Activated gamma-delta T cell treated with Interleukin-2 at 50 U/mL for 16 hours (primary cell): ENCODE measurements at regions not wholly inside any gene's neighbourhood (a gene's known extent, or its start where the extent isn't known, plus 50 kb on each side); places are given as distances from the start of the nearest gene placed in this dataset.
"Not testable (repeated sequence)": the region's sequence is repeated elsewhere in the genome, so short reads cannot be mapped to it uniquely, and the experiment has no call there.

ENCODE experiments used
- DNase-seq: peaks from one replicate; pipeline ENCODE4 v3.0.0-alpha.2; 2020

DNA sequence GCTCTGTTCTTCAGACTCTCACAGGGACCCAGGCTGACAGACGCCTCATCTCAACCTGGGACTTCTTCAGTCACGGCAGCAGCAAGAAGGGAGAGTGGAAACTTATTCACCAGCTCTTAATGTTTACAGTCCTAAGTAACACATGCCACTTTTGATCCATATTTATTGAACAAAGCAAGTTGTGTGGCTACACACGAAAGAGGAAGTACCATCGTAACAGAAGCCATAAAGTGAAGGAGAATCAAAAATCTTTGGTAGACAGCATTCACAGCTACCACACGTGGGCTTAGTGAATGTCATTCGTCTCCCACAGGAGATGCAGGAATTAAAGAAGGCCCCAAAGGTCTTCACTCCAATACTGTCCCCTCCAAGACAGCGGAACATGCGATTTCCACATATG is 582.6 kb downstream of the CETN3 start:
- no peak for DNase-seq

- DNase-seq: no peak
These were observed 586.5 kb downstream of the CETN3 start for GRCh38 chr5:89823046-89823445.

GRCh38 chr5:89817841-89818240 is 591.7 kb downstream of the CETN3 start:
- DNase-seq: no peak

GRCh38 chr5:89816038-89816437 is 593.5 kb downstream of the CETN3 start:
- DNase-seq: no peak

- DNase-seq: not testable (repeated sequence)
These were observed 608.8 kb downstream of the CETN3 start for GRCh38 chr5:89800735-89801134.

DNA sequence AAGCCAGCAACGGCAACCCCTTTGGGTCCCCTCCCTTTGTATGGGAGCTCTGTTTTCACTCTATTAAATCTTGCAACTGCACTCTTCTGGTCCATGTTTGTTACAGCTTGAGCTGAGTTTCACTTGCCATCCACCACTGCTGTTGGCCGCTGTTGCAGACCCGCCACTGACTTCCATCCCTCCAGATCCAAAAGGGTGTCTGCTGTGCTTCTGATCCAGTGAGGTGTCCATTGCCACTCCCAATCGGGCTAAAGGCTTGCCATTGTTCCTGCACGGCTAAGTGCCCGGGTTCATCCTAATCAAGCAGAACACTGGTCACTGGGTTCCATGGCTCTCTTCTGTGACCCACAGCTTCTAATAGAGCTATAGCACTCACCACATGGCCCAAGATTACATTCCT is 615.1 kb downstream of the CETN3 start:
- not testable (repeated sequence) for DNase-seq

DNA sequence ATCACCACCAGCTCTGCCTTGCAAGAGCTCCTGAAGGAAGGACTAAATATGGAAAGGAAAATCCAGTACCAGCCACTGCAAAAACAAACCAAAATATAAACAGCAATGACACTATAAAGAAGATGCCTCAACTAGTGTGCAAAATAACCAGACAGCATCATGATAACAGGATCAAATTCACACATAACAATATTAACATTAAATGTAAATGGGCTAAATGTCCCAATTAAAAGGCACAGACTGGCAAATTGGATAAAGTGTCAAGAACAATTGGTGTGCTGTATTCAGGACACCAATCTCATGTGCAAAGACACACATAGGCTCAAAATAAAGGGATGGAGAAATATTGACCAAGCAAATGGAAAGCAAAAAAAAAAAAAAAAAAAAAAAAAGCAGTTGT is 629.8 kb downstream of the CETN3 start:
- DNase-seq: not testable (repeated sequence)

GRCh38 chr5:89777758-89778157 is 631.8 kb downstream of the CETN3 start:
- DNase-seq: no peak

DNA sequence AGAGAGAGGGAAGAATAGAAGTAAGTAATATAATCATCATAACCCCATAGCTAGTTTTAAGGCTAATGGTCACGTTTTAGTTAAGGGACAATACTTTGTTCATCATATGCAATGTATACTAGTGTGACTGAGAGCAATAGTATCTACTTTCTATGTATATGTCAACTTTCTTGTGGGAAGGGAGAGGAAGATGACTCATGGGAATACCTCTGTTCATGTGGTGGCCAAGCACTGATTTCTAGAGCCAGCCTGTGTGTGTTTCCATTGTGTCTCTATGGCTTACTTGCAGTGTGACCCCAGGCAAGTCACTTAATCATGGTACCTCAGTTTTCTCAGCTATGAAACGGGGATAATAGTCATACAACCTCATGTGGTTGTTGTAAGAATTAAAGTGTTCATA is 639.6 kb downstream of the CETN3 start:
- no peak for DNase-seq

DNA sequence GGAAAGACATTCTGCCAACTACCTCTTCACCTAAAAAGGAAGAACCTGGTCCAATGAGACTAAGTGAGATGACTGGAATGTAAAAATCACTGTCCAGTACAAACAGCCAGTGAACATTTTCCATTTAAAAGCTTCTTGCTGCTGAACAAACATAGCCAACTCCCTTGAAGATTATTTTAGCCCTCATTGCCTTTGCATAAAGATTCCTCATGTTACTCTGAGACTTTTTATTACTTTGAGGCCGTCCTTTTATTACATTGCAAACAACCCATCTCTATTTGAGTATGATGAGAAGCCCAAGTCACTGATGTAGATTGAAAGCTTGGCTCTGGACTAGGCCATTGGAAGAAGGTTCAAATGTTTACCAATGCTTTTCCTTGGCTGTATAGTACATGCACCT is 649.8 kb downstream of the CETN3 start:
- no peak for DNase-seq

DNA sequence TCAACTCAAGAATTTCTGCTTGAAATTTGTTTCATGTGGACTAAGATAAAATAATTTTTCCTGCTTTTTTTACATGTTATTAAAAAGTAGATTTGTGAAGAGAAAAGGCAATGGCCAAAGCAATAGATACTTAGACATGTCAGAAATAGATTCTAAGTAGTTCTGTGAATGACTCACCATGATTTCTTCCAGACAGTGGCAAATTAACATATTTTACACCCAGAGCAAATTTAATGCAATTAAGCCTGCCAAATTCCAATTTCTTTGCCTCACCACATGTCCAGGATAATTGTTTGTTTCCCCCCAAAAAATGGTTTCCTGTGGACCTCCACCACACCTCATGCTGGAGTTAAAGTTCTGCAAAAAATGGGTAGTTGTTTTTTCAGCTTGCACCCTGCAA is 651.4 kb downstream of the CETN3 start:
- DNase-seq: no peak

DNA sequence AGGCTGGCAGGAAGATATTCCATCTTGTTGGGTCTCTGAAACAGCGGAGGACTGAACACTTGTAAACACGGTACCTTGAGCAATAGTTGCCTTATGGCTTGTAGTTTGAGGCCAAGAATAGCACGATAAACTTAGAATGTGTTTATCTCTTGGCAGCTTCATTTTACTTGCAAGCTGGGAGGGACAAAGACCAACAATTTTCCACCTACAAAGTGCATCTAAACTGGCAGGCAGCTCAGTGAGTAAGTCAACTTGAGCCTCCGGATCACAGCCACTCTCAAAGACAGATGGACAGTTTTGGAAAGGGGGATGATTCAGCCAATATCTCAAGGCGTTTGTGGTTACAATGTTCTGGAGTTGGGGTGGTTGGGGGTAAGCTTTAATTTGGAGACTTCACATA is 652.6 kb downstream of the CETN3 start:
- DNase-seq: no peak

- no peak for DNase-seq
These were observed 654.5 kb downstream of the CETN3 start for GRCh38 chr5:89755024-89755423.

DNA sequence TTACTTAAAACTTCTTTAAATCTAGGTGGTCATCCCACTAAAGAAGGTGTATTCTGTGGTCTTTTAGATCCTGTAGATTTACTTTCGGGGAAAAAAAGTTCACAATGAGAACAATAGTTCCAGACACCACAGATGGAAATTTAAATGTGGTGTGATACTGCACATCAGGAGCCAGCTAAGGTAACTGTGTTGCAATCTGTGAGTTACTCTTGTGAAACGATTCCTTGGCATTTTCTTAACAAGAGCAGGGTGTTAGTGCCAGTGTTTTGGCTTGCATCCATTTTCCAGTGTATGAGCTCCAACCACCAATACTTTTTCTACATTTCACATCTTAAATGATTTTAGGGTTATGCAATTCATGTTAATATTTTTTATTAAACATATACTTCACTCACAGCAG is 674.5 kb downstream of the CETN3 start:
- no peak for DNase-seq

DNA sequence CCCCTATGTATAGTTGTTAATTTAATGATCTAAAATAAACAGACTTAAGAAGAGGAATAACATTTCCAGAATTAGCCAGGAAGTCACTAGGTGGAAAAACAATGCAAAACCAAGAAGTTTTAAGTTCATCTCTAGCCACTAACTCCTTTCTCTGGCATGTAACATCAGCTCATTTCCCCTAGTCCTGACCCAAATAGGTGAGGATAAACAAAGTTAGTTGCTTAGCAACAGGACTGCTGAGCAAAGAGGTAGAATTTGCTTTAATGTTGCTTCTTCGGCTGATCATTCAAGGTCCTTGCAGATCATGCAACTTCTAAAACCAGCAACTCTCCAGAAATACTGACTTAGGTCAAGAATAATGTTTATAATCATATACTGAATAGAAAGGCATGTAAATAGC is 675.8 kb downstream of the CETN3 start:
- no peak for DNase-seq

- DNase-seq: no peak
These were observed 679.8 kb downstream of the CETN3 start for GRCh38 chr5:89729623-89730301.

DNA sequence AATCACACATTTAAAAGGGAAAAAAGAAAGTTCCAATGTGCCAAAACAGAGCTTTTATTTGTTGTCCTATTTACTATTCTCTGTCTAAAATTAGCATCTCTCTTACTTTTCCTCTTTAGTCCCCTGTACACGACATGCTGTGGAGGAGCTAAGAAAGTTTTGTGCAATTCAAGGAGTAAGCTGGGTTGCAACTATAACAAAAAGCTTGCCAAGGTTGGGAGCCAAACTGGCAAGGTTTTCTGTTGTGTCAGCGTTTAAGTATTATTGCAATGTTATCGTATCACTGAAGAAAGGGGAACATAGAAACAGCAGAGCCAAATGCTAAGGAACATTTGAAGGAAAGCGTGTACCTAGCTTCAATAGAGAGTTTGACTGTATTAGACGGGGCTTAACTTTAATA is 680.8 kb downstream of the CETN3 start:
- DNase-seq: no peak

DNA sequence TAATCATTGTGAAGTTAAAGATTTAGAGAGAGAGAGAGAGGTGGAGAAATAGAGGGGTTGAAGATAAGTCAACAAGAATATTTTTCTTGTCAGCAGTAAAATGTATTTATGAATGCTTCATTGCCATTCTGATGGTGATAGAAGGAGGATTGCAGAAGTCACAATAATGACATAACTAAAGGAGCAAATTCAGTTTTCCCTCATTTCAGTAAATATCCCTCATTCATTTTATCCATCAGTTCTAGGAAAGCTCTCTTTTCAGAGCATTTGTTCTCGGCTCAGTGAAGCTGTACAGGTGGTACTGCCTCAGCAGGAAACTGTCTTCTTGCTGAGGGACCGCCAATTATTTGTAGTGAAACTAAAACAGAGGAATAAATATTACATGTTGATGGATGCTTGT is 681.4 kb downstream of the CETN3 start:
- no peak for DNase-seq

DNA sequence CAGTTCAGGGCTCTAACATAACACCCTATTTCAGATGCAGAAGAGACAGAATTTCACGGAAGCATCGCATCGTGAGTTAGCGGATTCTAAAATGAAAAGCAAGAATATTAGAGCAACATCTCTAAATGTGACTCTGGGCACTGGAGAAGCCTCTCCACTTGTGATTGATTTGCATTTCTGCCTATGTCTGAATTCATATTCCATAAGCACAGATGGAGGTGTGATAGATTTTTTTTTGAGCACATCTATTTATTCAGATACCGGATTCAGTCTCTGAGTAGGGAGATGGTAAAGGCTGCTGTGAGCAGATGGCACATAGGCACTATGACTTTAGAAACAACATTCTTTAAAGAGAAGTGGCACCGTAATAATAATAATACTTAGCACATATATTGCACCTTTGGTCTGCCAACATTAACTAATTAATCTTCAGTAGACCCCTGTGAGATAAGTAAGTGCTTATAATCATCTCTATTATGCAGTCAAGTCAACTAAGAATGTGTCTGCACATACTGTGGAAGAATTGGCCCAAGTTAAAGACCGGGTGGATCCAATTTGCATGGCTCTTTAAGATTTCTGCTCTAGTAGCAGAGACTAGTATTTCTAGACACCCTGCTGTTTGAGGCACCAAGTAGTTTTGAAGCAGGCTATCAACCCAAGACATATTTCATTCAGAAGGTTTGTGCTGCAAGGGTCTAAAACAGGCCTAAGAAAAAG is 685.0 kb downstream of the CETN3 start:
- DNase-seq: no peak

- DNase-seq: no peak
These were observed 685.6 kb downstream of the CETN3 start for GRCh38 chr5:89723907-89724306.

DNA sequence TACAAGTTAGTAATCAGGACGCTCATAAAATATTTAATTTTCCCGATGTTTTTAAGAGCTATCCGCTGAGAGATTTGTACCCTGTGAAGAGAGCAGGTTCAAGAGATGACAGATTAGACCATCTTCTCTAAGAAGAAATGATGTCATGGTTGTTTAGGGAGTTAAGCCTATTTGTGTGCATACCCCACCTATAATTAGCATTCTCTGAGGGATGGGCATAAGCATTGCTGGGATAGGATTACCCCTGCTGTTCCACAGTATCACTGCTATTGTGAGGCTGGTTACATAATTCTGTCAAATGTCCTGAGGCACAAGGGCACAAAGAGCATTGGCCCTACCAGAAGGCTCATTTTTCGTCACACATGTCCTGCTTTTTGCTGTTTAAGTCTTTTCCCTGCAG is 687.0 kb downstream of the CETN3 start:
- DNase-seq: no peak

- no peak for DNase-seq
These were observed 687.6 kb downstream of the CETN3 start for GRCh38 chr5:89721931-89722330.

DNA sequence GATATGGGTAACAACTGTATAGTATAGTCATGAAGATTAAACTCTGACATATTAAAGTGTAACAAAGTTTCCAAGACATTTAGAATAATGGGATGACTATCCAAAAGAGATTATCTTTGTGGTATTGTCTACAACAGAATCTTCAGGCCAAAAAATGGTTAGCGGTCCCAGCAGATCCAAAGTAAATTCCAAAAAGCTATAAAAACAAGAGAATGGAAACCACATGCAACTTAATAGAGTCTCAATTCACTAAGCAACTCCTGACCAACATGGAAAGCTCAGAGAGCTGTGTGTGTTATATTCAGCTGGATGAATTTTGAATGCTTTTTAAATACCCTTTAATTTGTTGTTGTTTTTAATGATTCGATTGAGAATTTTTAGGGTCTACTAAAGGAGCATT is 688.2 kb downstream of the CETN3 start:
- no peak for DNase-seq

DNA sequence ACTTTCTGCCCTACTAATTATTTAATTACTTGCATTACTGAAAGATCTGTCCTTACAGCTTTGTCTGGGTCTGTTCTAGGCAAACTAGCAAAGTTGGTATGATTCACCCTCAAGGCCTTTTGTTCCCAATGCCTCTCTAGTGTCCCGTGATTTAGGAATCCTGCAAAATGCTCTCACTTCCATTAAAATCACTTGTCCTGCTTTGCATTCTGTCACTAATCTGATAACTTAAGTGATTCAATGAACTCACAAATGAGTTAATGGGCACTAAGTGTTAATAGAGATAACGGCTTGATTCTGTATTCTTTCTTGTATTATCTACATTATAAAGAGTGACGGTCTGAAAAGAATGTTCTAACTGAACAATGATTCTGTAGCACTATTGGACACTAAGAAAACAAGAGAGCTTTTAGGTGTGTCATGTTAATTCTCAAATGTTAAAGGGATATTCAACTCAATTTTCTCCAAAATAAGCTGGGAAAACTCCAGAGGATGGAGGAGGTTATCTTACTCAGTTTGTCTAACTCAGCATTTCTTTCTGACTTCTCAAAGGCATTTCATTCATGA is 697.3 kb downstream of the CETN3 start:
- DNase-seq: no peak

DNA sequence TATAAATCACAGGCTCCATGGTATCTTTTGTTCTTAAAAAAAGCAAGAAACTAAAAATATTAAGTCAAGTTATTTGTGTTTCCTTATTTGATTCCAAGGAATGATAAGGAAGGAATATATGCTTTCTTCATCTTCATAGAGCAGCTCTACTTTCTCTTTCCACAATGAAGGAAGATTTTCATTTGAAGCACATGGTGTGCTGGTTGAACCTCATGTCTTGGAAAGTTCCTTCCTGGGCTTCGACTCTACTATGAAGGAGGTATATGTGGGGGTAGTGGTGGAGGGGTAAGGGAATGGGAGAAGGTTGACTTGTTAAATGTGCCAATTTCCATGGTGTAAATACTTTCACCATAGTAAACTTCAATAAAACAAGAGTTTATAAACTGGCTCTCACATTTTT is 698.0 kb downstream of the CETN3 start:
- DNase-seq: no peak
